Liver (tissue), 3 donors: ENCODE measurements at regions not wholly inside any gene's neighbourhood (a gene's known extent, or its start where the extent isn't known, plus 50 kb on each side); places are given as distances from the start of the nearest gene placed in this dataset.

Experiments
- CTCF ChIP-seq: fragments of 150-350 bp; IDR thresholded peaks from 2 replicates; pipeline ENCODE4 v1.5.1; 2017; ENCODE audit warnings: improper control_type of control experiment, low read depth, low read length; ENCODE audit not compliant: missing input control
- GABPA ChIP-seq, 2 donors: IDR thresholded peaks in 1 of 2; conservative IDR thresholded peaks in 1 of 2; 2 replicates each; pipeline ENCODE4 v1.6.1; 2016; ENCODE audit warnings: antibody characterized with exemption in 2 of 2, mild to moderate bottlenecking in 1 of 2, moderate library complexity in 1 of 2
- SP1 ChIP-seq: IDR thresholded peaks from 2 replicates; pipeline ENCODE4 v1.6.1; 2018; ENCODE audit warnings: antibody characterized with exemption, mild to moderate bottlenecking
- donor health status: healthy.
- donor health status: healthy.

DNA sequence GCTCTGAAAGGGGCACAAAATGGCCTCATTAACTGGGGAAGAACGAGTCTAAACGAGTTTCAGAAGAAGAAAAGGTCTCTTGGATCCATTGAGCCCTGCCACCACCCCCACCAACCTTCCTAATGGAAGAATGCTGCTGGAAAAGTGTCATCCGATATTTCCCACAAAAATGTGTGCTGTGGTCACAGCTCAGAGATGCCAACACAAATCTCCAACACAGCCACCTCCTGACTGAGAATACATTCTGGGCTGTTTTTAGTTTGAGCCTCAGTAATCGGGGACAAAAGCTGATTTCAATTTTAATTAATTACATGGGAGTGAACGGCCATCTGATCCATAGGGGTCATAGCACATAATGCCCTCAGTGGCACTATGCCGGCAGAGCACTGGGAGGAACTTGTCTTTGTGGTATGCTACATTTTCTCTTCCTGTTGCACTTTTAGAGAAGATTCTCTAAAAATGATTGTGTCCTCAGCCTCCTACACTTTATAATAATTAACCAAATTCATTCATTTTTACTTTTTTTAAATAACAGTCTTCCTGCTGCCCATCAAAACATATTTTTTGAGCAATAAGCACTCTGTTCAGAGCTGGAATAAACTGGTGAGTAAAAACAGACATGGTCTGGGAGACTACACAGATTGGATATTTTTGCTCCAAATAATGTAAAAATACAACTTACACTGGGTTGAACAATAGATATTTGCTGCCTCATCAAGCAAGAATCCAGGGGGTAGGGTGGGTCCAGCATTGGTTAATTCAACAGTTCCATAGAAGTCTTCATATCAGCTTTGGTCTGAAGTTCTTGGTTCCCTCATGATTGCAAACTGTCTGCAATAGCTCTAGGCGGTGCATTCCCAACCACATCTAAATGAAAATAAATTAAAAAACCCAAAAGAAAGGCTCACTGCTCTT lies 143.6 kb upstream of the TMEM170B start:
- TF ChIP-seq SP1, result no peak
- TF ChIP-seq CTCF, result no peak
- no peak for TF ChIP-seq GABPA (IDR thresholded peaks at IDR 0.05 in 1 of 2, conservative IDR thresholded peaks at IDR 0.05 in 1 of 2)
